Vagina (tissue), 2 donors: ENCODE measurements at regions not wholly inside any gene's neighbourhood (a gene's known extent, or its start where the extent isn't known, plus 50 kb on each side); places are given as distances from the start of the nearest gene placed in this dataset.

Experiments
- DNase-seq, 2 donors: peaks; one replicate each; pipeline ENCODE4 v3.0.0-alpha.2; 2017; ENCODE audit errors: extremely low spot score in 2 of 2
- H3K27ac ChIP-seq: fragments of 200-600 bp; sonication (generic); one replicate; pipeline ENCODE4 v1.5.1; 2019
- H3K27me3 ChIP-seq: fragments of 200-600 bp; sonication (generic); one replicate; pipeline ENCODE4 v1.5.1; 2019
- H3K36me3 ChIP-seq, 2 donors: fragments of 200-600 bp; sonication (generic); one replicate each; pipeline ENCODE4 v1.5.1; 2017 to 2019
- H3K4me1 ChIP-seq: fragments of 200-600 bp; sonication (generic); one replicate; pipeline ENCODE4 v1.5.1; 2019
- H3K4me3 ChIP-seq, 2 donors: fragments of 200-600 bp; sonication (generic); 1 replicate in 1 of 2; 2 replicates in 1 of 2; pipeline ENCODE4 v1.5.1; 2016 to 2019
- H3K9me3 ChIP-seq: fragments of 200-600 bp; sonication (generic); one replicate; pipeline ENCODE4 v1.5.1; 2019
- CTCF ChIP-seq, 3 experiments: fragments of 450-650 bp in 2 of 3; fragments of 200-600 bp in 1 of 3; sonication (generic) in 1 of 3; IDR thresholded peaks; one replicate each; pipeline ENCODE4 v1.5.1; 2017 to 2019; ENCODE audit warnings: antibody characterized with exemption in 3 of 3, mild to moderate bottlenecking in 2 of 3, moderate library complexity in 2 of 3
- POLR2A ChIP-seq, 2 donors: fragments of 450-650 bp; IDR thresholded peaks; one replicate each; pipeline ENCODE4 v1.6.1; 2017; ENCODE audit warnings: antibody characterized with exemption in 2 of 2, mild to moderate bottlenecking in 2 of 2, moderate library complexity in 2 of 2
- POLR2AphosphoS5 ChIP-seq, 2 donors: sonication (generic); formaldehyde crosslinking; IDR thresholded peaks; one replicate each; pipeline ENCODE4 v1.9.0; 2017; ENCODE audit warnings: antibody characterized with exemption in 2 of 2, mild to moderate bottlenecking in 2 of 2, low read depth in 1 of 2; ENCODE audit not compliant: insufficient read depth in 1 of 2
- intact Hi-C: fragments of 100-400 bp; cut with DNase I; formaldehyde crosslinking; loops from one replicate; pipeline ENCODE4 v1.15.1; 2023

DNA sequence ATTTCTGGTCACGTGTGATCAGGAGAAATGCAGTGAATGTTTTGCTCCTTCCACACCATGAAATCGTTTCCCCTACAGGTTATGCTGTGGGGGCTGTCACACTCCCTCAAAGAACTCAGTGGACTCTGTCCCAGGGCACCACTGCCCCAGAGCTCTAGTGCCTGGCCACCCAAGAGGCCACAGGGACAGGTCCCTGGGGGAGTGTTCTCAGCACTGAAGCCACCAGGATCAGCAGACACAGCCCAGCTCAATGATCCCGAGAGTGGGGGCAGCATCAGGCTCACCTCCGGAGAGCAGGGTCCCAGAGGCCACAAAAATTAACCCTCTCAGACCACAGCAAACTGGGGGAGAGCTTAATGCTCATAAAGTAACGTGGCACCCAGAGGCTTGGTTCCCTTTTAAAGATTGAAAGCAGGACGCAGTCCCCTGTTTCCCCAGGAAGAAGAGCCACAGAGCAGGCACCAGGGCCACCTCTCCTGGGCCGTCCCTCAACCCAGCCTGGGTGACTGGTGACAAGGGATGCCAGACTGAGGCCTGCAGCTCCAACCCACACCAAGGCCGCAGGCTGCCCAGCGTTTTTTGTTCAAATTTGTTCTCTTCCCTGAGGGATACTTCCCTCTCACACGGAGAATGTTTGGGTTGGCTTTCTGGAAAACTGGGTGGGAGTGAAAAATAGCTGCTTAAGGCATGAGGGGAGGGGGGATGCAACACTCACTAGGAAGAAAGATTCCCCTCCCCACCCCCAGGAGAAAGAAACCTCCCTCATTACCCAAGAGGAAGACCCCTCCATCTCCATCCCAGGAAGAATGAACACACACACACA lies 123.3 kb upstream of the IGF1R start:
- H3K27ac ChIP-seq = peak overlapping the region; percentile 49
- no peaks in the 10 kb centered on the region for H3K9me3 ChIP-seq
- H3K36me3 ChIP-seq = no peaks in the 10 kb centered on the region
- H3K4me3 ChIP-seq = no peak overlapping the region
- peaks cover 5% of the 10 kb centered on the region for H3K4me1 ChIP-seq
- intact Hi-C loops = loop anchor here (10.0 kb wide), 1 partner anchor 130 kb away; no protein-coding TSS in a partner anchor
- no peaks in the 10 kb centered on the region for H3K27me3 ChIP-seq
- no peak for DNase-seq
- no peak for TF ChIP-seq CTCF (IDR thresholded peaks at IDR 0.05)
- no peak for TF ChIP-seq POLR2A (IDR thresholded peaks at IDR 0.05)
- TF ChIP-seq POLR2AphosphoS5 (IDR thresholded peaks at IDR 0.05; ENCODE audit: insufficient read depth in 1 of 2, low read depth in 1 of 2) = no peak

GRCh38 chr15:98525661-98526001 lies 122.7 kb upstream of the IGF1R start:
- intact Hi-C loops = loop anchor here (10.0 kb wide), 1 partner anchor 129 kb away; no protein-coding TSS in a partner anchor
- no peak for TF ChIP-seq CTCF (IDR thresholded peaks at IDR 0.05)
- no peak for TF ChIP-seq POLR2AphosphoS5 (IDR thresholded peaks at IDR 0.05; ENCODE audit: insufficient read depth in 1 of 2, low read depth in 1 of 2)
- no peak for TF ChIP-seq POLR2A (IDR thresholded peaks at IDR 0.05)
- no peaks in the 10 kb centered on the region for H3K36me3 ChIP-seq
- H3K9me3 ChIP-seq = no peaks in the 10 kb centered on the region
- peak overlapping the region; percentile 49 for H3K27ac ChIP-seq
- H3K4me1 ChIP-seq = peaks cover 5% of the 10 kb centered on the region
- no peak overlapping the region for H3K4me3 ChIP-seq
- no peak for DNase-seq
- no peaks in the 10 kb centered on the region for H3K27me3 ChIP-seq

DNA sequence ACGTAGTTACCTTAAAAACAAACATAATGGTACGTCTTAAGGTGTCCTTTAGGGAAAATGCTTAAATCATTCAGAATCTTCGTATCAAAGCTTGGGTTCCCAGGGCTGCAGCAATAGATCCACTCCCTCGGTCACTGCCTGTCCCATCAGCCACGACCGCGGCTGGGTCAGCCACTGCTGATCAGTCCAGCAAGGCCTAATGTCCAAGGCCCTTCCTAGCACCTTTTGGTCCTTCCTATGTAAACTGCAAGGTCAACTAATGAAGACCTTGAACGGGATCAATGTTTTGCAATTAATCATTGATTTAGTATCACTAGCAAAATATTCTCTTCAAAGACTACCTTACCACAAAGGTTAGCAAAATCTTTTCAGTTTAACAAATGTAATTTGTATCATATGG lies 122.2 kb upstream of the IGF1R start:
- H3K9me3 ChIP-seq = no peaks in the 10 kb centered on the region
- no peak for DNase-seq
- H3K36me3 ChIP-seq = no peaks in the 10 kb centered on the region
- H3K27ac ChIP-seq = peak overlapping the region; percentile 49
- no peak for TF ChIP-seq CTCF (IDR thresholded peaks at IDR 0.05)
- intact Hi-C loops = loop anchor here (10.0 kb wide), 1 partner anchor 129 kb away; no protein-coding TSS in a partner anchor
- no peak overlapping the region for H3K4me3 ChIP-seq
- no peaks in the 10 kb centered on the region for H3K27me3 ChIP-seq
- peaks cover 5% of the 10 kb centered on the region for H3K4me1 ChIP-seq

GRCh38 chr15:98528046-98528725 lies 120.2 kb upstream of the IGF1R start:
- Histone ChIP-seq H3K27me3 (no peaks in the 10 kb centered on the region), H3K9me3 (no peaks in the 10 kb centered on the region), H3K36me3 (no peaks in the 10 kb centered on the region), H3K4me3 (no peak overlapping the region), H3K27ac (no peak overlapping the region), H3K4me1 (peaks cover 5% of the 10 kb centered on the region)
- DNase-seq = no peak
- intact Hi-C loops = loop anchor here (10.0 kb wide), 1 partner anchor 127 kb away; no protein-coding TSS in a partner anchor
- TF ChIP-seq CTCF (IDR thresholded peaks at IDR 0.05) (no peak), POLR2AphosphoS5 (IDR thresholded peaks at IDR 0.05; ENCODE audit: insufficient read depth in 1 of 2, low read depth in 1 of 2) (no peak), POLR2A (IDR thresholded peaks at IDR 0.05) (no peak)
